ENCODE measurements at regions not wholly inside any gene's neighbourhood (a gene's known extent, or its start where the extent isn't known, plus 50 kb on each side); places are given as distances from the start of the nearest gene placed in this dataset.
"Not testable (repeated sequence)": the region's sequence is repeated elsewhere in the genome, so short reads cannot be mapped to it uniquely, and the experiment has no call there.

DNA sequence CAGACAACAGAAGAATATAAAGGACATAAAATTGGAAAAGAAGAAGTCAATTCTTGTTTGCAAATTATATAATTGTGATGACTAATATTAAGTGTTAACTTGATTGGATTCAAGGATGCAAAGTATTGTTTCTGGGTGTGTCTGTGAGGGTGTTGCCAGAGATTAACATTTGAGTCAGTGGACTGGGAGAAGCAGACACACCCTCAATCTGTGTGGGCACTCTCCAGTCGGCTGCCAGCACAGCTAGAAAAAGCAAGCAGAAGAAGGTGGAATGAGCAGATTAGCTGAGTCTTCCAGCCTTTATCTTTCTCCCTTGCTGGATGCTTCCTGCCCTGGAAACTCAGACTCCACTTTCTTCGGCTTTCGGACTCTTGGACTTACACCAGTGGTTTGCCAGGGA, 51.7 kb downstream of the UBE2NL start:
- no peak for DNase-seq (ENCODE audit: missing footprints)
- intact Hi-C loops (cut with DNase I): no loop called here
- no peak for ATAC-seq

DNA sequence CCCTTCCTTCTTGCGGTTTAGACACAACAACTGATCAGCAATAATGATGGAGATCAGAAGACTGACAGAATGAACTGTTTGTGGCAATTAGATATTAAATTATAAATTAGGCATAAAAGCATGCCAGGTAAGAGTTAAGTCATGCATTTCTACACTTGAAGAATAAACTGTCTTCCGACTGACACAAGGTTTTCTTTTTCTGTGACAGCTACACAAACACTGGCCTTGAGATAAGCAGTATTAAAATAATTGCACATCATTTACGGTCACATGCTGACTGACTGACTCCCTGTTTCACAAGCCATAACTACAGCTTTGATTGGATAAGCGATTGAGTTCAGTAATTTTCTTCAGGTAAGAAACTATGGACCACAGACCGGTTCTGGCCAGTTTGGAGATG, 56.2 kb downstream of the UBE2NL start:
- DNase-seq (ENCODE audit: missing footprints) (no peak), ATAC-seq (no peak)
- intact Hi-C loops (cut with DNase I): no loop called here

DNA sequence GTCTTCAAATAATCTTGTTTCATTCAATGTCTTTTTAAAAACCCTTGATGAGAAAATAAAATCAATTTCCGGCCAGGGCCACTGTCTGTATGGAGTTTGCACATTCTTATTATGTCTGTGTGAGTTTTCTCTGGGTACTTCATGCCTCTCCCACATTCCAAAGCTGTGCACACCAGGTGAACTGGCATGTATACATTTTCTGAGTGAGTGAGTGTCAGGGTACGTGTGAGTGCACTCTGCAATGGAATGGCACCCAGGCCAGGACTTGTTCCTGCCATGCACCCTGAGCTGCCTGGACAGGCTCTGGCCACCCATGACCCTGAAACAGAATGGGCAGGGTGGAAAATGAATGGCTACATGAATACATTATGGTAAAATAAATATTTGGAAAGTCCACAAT, 61.3 kb downstream of the UBE2NL start:
- intact Hi-C loops (cut with DNase I): no loop called here
- ATAC-seq (no peak), DNase-seq (ENCODE audit: missing footprints) (no peak)

DNA sequence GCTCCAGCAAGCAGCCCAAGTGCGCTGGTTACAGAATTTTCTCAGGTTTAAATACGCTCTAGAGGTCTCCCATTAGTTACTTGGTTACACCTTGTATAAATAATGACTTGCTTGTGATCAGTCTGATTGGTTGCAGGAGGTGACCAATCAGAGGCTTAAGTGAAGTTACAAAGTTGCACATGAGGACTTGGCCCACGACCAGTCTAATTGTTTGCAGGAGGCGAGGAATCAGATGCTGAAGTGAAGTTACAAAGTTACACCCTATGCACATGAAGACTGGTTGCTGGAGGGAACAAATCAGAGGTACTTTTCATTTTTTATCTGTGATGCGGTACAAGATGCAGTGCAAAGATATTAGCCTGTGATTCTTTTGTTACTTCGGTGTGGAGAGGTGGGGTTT, 80.7 kb downstream of the UBE2NL start:
- no peak for DNase-seq (ENCODE audit: missing footprints)
- no peak for ATAC-seq
- intact Hi-C loops (cut with DNase I): no loop called here

DNA sequence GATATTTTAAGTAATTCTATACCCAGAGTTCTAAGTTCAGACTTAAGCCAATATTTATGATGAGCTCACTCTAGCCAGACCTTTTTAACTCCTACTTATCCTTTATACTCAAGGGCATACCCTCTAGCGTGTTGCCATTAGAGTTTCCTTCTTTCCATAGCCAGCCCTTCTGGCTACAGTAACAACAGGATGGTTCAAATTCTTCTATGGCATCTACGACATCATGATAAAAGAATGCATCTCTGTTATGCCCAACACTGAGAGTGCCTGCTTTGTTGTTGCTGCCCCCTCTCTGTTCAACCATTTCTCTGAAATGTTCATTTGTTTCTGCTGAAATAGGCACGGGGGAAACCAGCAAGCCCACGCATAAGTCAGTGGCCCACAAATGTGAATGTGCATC, 104.5 kb downstream of the UBE2NL start:
- intact Hi-C loops (cut with DNase I): no loop called here
- ATAC-seq (no peak), DNase-seq (ENCODE audit: missing footprints) (no peak)

DNA sequence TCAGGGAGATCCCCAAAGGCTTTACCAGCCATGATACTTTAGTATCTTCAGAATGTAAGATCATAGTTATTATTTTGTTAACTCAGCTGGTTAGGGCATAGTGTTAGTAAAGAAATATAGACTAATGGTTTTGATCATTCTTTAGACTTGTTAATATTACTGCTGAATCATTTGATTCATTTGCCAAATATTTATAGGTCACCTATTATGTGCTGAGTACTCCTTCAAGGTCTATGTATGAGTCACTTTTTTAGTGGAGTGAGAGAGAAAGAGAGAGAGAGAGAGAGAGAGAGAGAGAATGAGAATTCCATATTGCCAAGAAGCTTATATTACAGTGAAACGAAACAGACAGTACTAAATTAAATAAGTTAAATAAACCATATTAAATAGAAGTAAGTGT, 110.3 kb downstream of the UBE2NL start:
- ATAC-seq (no peak), DNase-seq (ENCODE audit: missing footprints) (no peak)

DNA sequence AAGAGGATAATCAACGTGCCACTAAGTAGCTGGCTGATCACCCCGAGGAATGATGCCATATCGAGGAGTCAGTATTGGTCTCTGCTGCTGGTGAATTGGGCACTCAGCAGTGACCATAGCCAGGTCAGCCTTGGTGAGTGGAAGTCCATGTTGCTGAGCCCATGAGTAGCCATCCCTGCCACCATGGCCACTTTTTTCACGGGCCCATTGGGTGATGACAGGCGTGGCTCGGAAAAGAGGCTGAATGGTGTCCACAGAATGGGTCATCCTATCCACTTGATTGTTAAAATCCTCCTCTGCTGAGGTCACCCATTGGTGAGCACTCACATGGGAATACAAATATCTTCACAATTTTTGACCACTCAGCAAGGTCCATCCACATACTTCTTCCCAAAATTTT, 114.4 kb downstream of the UBE2NL start:
- no peak for ATAC-seq
- intact Hi-C loops (cut with DNase I): no loop called here
- DNase-seq (ENCODE audit: missing footprints): peak; percentile 11

More for the DNA sequence above, 110.3 kb downstream of the UBE2NL start:
- intact Hi-C loops (cut with DNase I): no loop called here

DNA sequence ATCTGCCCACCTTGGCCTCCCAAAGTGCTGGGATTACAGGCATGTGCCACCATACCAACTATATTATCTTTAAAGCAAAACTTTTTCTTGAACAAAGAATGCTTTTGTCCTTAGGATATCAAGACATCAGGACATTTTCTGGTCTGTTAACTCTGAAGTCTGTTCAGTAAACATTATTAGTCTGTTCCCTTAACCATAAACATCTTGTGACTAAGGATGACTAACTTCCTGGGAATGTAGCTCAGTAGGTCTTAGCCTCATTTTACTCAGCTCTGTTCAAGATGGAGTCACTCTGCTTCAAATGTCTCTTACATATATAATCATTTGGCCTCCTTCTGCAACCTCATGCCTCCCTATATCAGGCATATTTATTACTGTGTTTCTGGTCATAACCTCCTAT, 122.9 kb downstream of the UBE2NL start:
- DNase-seq (ENCODE audit: missing footprints): no peak
- ATAC-seq: no peak
- intact Hi-C loops (cut with DNase I): no loop called here

DNA sequence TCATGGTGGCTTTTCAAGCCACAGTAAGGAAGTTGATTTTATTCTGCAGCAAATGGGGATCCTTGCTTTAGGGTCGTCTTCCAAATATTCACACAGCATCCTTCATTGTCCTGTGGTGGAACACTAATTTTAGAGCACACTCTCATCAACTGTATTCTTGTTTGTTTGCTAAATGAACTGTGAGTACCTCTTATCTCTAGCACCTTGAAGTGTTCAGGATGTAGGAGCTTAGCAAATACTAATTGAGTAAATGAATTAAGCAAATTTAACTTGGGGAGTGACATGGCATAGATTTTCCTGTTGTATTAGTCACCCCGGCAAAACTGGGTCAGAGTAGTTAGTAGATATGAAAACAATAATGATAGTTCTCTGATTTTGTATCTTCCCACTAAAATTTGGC, 156.9 kb downstream of the UBE2NL start:
- intact Hi-C loops (cut with DNase I): no loop called here
- no peak for DNase-seq (ENCODE audit: missing footprints)
- no peak for ATAC-seq

DNA sequence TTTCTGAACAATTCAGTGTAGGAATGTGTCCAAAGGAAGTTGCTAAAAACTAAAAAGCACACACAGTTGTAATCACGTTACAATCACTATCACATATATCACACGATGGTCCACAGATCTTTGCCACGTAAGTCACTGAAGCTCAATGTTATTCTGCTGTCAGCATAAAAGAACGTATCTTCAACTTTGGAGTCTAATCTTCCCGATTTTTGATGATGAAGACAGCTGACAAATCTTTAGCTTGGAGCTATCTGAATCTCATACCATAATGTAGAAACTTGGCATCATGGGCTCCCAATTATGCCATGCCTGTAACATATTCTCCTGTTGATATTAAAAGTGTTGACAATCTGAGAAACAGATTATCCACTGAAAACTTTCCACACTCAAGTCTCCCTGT, 158.4 kb downstream of the UBE2NL start:
- ATAC-seq (no peak), DNase-seq (ENCODE audit: missing footprints) (no peak)
- intact Hi-C loops (cut with DNase I): no loop called here

DNA sequence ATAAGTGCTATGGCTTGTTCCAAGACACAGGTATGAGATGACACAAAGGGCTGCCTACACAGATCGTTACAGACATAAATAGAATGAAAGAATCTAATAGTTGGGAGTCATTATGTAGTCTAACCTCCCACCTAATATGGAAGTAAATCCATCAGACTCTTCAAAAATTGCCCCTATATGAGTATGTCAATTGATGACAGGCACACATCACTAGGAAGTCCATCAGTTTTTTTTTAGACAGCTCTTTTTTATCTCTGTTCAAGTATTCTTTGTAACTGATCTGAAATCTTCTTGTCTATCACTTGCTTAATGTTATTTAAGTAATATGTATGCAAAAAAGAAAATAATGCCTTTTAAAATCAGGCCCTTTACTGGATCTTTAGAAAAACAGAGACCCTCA, 191.6 kb downstream of the UBE2NL start:
- no peak for ATAC-seq
- intact Hi-C loops (cut with DNase I): no loop called here
- DNase-seq (ENCODE audit: missing footprints): no peak

DNA sequence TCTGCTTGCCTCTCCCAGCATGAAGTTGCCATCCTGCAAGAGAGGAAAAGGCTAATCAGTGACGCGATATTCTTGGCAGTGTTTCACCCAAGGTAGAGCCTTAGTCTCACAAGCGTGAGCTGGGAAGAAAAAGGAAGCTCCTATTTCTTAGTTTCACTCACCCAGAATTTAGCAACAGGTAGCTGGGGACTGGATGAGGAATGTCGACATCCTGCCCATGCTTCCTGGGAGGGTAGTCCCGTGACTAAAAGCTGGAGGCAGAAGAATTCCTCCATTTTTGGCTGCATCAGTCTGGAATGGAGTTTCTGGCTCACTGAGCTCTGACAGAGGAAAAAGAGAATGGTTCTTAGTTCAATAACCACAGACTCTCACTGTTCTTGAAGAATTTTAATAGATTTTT, 198.4 kb downstream of the UBE2NL start:
- ATAC-seq; DNase-seq (ENCODE audit: missing footprints); intact Hi-C loops (cut with DNase I): not testable (repeated sequence)

DNA sequence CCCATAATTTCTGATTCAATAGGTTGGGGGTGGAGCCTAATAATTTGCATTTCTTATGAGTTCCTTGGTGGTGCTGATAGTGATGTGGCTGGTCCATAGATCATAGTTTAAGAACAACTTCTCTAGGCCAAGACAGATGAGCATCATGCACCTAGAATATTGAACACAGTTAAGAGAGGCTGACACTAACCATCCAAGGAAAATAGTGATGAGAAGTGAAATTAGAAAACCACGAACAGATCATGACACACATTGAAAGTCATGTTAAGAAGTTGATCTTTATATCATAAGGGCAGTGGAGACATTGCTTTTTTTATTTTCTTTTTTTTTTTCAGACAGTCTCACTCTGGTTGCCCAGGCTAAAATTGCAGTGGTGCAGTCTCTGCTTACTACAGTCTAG, 205.8 kb downstream of the UBE2NL start:
- intact Hi-C loops (cut with DNase I); DNase-seq (ENCODE audit: missing footprints); ATAC-seq: not testable (repeated sequence)

DNA sequence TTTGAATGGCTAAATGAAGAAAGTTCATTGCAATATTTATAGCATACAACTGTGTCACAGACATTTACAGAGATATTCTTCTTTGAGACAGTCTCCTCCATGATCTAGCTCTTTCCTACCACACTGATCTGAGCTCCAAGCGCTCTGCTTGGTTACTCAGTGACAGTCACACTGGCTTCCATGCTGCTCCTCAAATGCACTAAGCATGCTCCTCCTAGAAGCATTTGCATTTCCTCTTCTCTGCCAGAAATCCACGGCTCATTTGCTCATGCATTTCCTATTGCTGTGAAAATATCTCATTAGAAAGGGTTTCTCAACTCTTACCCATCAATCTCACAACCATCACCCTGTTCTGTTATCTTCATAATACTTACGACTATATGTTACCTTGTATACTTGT, 208.2 kb downstream of the UBE2NL start:
- intact Hi-C loops (cut with DNase I); ATAC-seq; DNase-seq (ENCODE audit: missing footprints): not testable (repeated sequence)

DNA sequence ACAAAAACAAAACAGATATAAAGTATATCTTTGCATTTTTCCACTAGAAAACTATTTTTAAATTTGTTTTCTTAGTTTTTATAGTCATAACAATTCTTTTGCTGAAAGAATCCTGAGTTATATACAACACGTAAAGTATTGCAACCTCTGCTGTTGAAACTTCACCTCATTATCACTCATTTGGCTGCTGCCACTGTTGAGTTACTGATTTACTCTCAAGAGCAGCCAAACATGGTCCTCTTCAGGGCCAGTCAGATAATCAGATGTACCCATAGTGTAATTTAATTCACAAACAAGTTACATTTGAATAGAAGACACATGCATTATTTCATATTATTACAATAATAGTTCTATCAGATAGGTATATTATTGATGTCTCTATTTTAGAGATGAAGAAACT, 235.6 kb downstream of the UBE2NL start:
- DNase-seq (ENCODE audit: missing footprints); ATAC-seq; intact Hi-C loops (cut with DNase I): not testable (repeated sequence)

DNA sequence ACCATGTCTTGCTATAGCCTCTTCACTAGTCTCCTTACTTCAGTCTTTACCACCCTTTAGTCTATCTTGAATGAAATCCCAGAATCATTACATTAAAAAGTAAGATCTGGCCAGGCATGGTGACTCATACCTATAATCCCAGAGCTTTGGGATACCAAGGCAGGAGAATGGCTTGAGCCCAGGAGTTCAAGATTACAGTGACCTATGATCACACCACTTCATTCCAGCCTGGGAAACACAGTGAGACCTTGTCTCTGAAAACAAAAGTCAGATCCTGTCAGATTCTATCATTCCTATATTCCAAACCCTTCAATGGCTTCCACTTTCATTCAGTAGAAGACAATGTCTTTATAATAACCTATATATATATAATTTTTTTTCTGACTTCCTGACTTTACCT, 237.7 kb downstream of the UBE2NL start:
- intact Hi-C loops (cut with DNase I); ATAC-seq: not testable (repeated sequence)

DNA sequence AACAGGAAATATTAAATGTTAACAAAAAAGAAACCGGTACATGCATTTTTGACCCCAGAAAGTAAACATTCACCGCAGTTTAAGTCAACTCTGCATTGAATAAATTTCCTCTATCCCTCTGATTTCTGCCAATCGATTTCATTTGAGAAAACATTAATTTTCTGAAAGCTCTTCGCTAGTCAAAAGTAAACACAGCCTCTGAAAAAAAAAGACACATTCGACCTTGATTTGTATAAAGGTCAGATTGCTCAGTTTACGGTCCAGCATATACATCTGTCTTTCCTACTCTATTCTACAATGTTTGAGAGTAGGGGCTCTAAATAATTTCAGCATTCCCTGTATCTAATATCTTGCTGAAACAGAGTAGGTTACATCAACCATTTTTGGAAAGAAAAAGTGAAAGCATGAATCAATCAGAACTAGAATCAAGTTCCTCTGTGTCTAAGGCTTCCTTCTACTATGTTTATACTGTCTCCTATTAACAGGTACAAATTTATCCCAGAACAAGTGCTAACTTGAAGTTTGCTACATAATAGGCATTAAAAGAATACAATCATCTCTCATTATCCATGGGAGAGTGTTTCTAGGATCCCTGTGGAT, 243.8 kb downstream of the UBE2NL start:
- ATAC-seq; DNase-seq (ENCODE audit: missing footprints); intact Hi-C loops (cut with DNase I): not testable (repeated sequence)

More for the DNA sequence above, 237.7 kb downstream of the UBE2NL start:
- not testable (repeated sequence) for DNase-seq (ENCODE audit: missing footprints)

DNA sequence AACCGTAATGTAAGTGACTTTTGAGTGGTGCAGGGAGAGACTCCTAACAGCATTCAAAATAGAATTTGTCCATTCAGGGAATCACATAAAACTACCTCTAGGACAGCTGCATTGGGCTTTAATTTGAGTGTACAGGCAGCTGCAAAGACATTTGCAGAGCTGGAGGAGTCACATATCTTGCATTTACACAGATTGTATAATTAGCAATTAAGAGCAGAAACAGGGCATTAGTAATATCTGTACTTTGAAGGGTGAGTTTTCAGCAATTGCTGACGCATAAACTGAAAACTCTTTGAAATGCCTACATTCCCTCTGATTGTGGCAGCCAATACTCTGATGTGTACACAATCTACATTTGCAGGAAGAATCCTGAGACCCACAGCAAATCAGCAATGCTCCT, 245.6 kb downstream of the UBE2NL start:
- DNase-seq (ENCODE audit: missing footprints); ATAC-seq; intact Hi-C loops (cut with DNase I): not testable (repeated sequence)

DNA sequence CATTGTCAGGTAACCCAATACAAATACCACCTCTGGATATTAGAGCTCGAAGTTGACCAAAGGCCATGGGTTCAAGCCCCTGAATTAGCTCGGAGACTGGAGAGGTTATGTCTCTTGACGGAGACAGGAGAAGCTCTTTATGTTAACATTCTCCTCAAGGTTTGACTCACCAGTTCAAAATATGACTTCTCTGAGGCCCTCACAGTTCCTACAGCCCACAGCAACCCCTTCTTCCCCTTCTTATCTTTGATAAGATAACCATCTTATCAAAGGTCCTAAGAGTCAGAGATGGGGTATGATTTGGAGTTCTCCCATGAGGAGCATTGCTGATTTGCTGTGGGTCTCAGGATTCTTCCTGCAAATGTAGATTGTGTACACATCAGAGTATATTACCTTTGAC, 246.6 kb downstream of the UBE2NL start:
- ATAC-seq; intact Hi-C loops (cut with DNase I); DNase-seq (ENCODE audit: missing footprints): not testable (repeated sequence)

DNA sequence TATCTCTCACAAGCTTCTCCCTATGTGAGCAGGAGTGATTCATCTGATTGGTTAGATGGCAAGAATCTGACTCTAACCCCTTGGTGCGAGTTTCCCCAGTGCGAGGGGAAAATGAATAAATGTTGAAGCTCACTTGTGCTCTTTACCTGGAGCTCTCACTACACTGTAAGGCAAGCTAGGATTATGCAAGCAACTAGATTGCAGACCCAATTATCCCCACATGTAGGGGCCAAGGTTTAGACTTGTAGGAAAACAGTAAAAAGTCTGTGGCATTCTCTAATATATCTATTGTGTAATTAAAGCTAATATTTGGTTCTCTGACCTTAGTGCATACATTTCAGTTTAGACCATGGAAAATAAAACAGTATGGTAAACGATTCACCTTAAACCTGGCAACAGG, 247.2 kb downstream of the UBE2NL start:
- ATAC-seq; intact Hi-C loops (cut with DNase I): not testable (repeated sequence)

More for the DNA sequence above, 247.2 kb downstream of the UBE2NL start:
- not testable (repeated sequence) for DNase-seq (ENCODE audit: missing footprints)

Data from Right ventricle myocardium inferior (tissue), 1 donor.